ENCODE measurements at regions not wholly inside any gene's neighbourhood (a gene's known extent, or its start where the extent isn't known, plus 50 kb on each side); places are given as distances from the start of the nearest gene placed in this dataset.

DNA sequence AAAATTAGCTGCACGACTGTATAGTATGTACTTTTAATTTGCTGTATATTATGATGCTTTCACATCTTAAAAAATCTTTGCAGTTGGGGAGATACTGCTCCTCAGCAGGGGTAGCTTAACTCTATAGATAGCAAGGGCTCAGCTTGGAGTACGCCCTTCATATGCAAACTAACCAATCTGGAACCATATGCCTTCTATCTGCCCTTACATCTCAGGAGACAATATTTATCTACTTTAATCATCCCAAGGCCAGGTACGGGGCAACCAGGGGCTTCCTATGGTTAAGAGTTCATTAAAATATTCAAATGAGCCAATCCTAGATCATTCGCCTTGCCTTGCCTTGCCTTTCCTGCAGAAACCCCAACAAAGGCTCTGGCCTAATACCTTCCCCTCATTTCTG is 204.1 kb upstream of the ZBTB20 start:
- TF ChIP-seq, protein P1, sequence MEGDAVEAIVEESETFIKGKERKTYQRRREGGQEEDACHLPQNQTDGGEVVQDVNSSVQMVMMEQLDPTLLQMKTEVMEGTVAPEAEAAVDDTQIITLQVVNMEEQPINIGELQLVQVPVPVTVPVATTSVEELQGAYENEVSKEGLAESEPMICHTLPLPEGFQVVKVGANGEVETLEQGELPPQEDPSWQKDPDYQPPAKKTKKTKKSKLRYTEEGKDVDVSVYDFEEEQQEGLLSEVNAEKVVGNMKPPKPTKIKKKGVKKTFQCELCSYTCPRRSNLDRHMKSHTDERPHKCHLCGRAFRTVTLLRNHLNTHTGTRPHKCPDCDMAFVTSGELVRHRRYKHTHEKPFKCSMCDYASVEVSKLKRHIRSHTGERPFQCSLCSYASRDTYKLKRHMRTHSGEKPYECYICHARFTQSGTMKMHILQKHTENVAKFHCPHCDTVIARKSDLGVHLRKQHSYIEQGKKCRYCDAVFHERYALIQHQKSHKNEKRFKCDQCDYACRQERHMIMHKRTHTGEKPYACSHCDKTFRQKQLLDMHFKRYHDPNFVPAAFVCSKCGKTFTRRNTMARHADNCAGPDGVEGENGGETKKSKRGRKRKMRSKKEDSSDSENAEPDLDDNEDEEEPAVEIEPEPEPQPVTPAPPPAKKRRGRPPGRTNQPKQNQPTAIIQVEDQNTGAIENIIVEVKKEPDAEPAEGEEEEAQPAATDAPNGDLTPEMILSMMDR (conservative IDR thresholded peaks at IDR 0.05; ENCODE audit: low read depth, low read length), result no peak
- no peak for TF ChIP-seq EZH2 (IDR thresholded peaks at IDR 0.05; ENCODE audit: borderline replicate concordance, low read depth, low read length, poor library complexity, severe bottlenecking)
- intact Hi-C loops (cut with micrococcal nuclease; ENCODE audit: unreplicated experiment), result no loop called here
- CTCF ChIA-PET, result no interaction called here
- Histone ChIP-seq H3K9me3 (ENCODE audit: low read depth, low read length, poor library complexity, severe bottlenecking) (no peaks in the 10 kb centered on the region), H3K27ac (ENCODE audit: low read depth, low read length, poor library complexity, severe bottlenecking) (no peak overlapping the region), H3K36me3 (ENCODE audit: insufficient read depth, low read length, poor library complexity, severe bottlenecking) (no peaks in the 10 kb centered on the region), H3K4me1 (ENCODE audit: insufficient read depth, low read length, poor library complexity, severe bottlenecking) (no peaks in the 10 kb centered on the region), H3K4me3 (ENCODE audit: low read depth, low read length, poor library complexity, severe bottlenecking) (no peak overlapping the region), H3K27me3 (replicated peaks; ENCODE audit: insufficient read depth, low read depth, low read length, poor library complexity) (no peaks in the 10 kb centered on the region)
- DNase-seq (ENCODE audit: low spot score), result no peak
- no TSS peak for BruUV-seq (replicated peaks)
- POLR2A ChIA-PET (ENCODE audit: low non-redundant PET), result no interaction called here

DNA sequence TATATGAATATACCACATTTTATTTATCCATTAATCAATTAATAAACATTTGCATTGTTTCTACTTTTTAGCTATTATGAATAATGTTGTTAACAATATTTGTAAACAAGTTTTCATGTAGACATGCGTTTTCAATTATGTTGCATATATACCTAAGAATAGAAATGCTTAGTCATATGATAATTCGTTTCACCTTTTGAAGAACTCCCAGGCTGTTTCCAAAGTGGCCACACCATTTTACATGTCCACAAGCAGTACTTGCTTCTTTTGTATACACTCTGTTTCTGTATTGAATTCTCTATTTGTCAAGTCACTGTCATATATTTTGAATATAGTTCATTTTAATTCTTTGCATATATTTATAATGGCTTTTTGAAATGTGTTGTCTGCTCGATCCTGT is 206.9 kb upstream of the ZBTB20 start:
- H3K4me3 ChIP-seq (ENCODE audit: low read depth, low read length, poor library complexity, severe bottlenecking), result no peak overlapping the region
- DNase-seq (ENCODE audit: low spot score), result no peak
- no peaks in the 10 kb centered on the region for H3K27me3 ChIP-seq (replicated peaks; ENCODE audit: insufficient read depth, low read depth, low read length, poor library complexity)
- CTCF ChIA-PET, result no interaction called here
- intact Hi-C loops (cut with micrococcal nuclease; ENCODE audit: unreplicated experiment), result no loop called here
- TF ChIP-seq EZH2 (IDR thresholded peaks at IDR 0.05; ENCODE audit: borderline replicate concordance, low read depth, low read length, poor library complexity, severe bottlenecking), result no peak
- TF ChIP-seq, protein P1 (conservative IDR thresholded peaks at IDR 0.05; ENCODE audit: low read depth, low read length), result no peak
- no TSS peak for BruUV-seq (replicated peaks)
- no peaks in the 10 kb centered on the region for H3K36me3 ChIP-seq (ENCODE audit: insufficient read depth, low read length, poor library complexity, severe bottlenecking)
- no peak overlapping the region for H3K27ac ChIP-seq (ENCODE audit: low read depth, low read length, poor library complexity, severe bottlenecking)
- POLR2A ChIA-PET (ENCODE audit: low non-redundant PET), result no interaction called here
- H3K4me1 ChIP-seq (ENCODE audit: insufficient read depth, low read length, poor library complexity, severe bottlenecking), result no peaks in the 10 kb centered on the region
- H3K9me3 ChIP-seq (ENCODE audit: low read depth, low read length, poor library complexity, severe bottlenecking), result no peaks in the 10 kb centered on the region

DNA sequence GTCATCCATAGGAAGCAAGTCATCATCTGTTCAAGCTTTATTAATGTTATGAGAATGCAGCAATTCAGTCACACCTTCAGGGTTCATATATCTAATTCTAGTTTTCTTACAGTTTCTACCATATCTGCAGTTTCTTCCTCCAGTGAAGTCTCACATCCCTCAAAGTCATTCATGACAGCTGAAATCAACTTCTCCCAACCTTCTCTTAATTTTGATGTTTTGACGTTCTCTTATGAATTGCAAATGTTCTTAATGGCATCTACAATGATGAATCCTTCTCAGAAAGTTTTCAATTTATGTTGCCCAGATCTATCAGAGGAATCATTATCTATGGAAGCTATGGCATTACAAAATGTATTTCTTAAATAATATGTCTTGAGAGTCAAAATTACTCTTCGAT is 210.4 kb upstream of the ZBTB20 start:
- Histone ChIP-seq H3K9me3 (ENCODE audit: low read depth, low read length, poor library complexity, severe bottlenecking) (no peaks in the 10 kb centered on the region), H3K4me1 (ENCODE audit: insufficient read depth, low read length, poor library complexity, severe bottlenecking) (no peaks in the 10 kb centered on the region), H3K4me3 (ENCODE audit: low read depth, low read length, poor library complexity, severe bottlenecking) (no peak overlapping the region), H3K27ac (ENCODE audit: low read depth, low read length, poor library complexity, severe bottlenecking) (no peak overlapping the region), H3K27me3 (replicated peaks; ENCODE audit: insufficient read depth, low read depth, low read length, poor library complexity) (no peaks in the 10 kb centered on the region), H3K36me3 (ENCODE audit: insufficient read depth, low read length, poor library complexity, severe bottlenecking) (no peaks in the 10 kb centered on the region)
- ChIA-PET POLR2A (ENCODE audit: low non-redundant PET) (no interaction called here), CTCF (no interaction called here)
- no peak for DNase-seq (ENCODE audit: low spot score)
- intact Hi-C loops (cut with micrococcal nuclease; ENCODE audit: unreplicated experiment), result no loop called here
- no TSS peak for BruUV-seq (replicated peaks)
- no peak for TF ChIP-seq EZH2 (IDR thresholded peaks at IDR 0.05; ENCODE audit: borderline replicate concordance, low read depth, low read length, poor library complexity, severe bottlenecking)
- TF ChIP-seq, protein P1 (conservative IDR thresholded peaks at IDR 0.05; ENCODE audit: low read depth, low read length), result no peak

Data from A673 (cell line).